ENCODE measurements at regions not wholly inside any gene's neighbourhood (a gene's known extent, or its start where the extent isn't known, plus 50 kb on each side); places are given as distances from the start of the nearest gene placed in this dataset.

GRCh38 chr20:29687438-29687837 is 1570.0 kb upstream of the DEFB115 start:
- Histone ChIP-seq H3K9me3 (peaks cover 5% of the 10 kb centered on the region), H3K4me1 (no peaks in the 10 kb centered on the region), H3K27ac (no peak overlapping the region), H3K27me3 (ENCODE audit: low read depth) (no peaks in the 10 kb centered on the region), H3K36me3 (no peaks in the 10 kb centered on the region), H3K4me3 (no peak overlapping the region)
- intact Hi-C loops (cut with DNase I): no loop called here
- TF ChIP-seq CTCF (IDR thresholded peaks at IDR 0.05): no peak
- DNase-seq (no peak), ATAC-seq (no peak)

GRCh38 chr20:29689411-29690225 is 1567.8 kb upstream of the DEFB115 start:
- H3K4me1 ChIP-seq: no peaks in the 10 kb centered on the region
- no peaks in the 10 kb centered on the region for H3K27me3 ChIP-seq (ENCODE audit: low read depth)
- TF ChIP-seq CTCF (IDR thresholded peaks at IDR 0.05): no peak
- no peak overlapping the region for H3K27ac ChIP-seq
- no peak overlapping the region for H3K4me3 ChIP-seq
- DNase-seq: peak; percentile 32
- intact Hi-C loops (cut with DNase I): no loop called here
- ATAC-seq: no peak
- no peaks in the 10 kb centered on the region for H3K36me3 ChIP-seq
- H3K9me3 ChIP-seq: peaks cover 5% of the 10 kb centered on the region

GRCh38 chr20:29690274-29690673 is 1567.2 kb upstream of the DEFB115 start:
- H3K27ac ChIP-seq: no peak overlapping the region
- peaks cover 5% of the 10 kb centered on the region for H3K9me3 ChIP-seq
- intact Hi-C loops (cut with DNase I): no loop called here
- H3K4me1 ChIP-seq: no peaks in the 10 kb centered on the region
- no peaks in the 10 kb centered on the region for H3K36me3 ChIP-seq
- no peak overlapping the region for H3K4me3 ChIP-seq
- no peaks in the 10 kb centered on the region for H3K27me3 ChIP-seq (ENCODE audit: low read depth)
- ATAC-seq (no peak), DNase-seq (peak; percentile 38)
- TF ChIP-seq CTCF (IDR thresholded peaks at IDR 0.05): no peak

GRCh38 chr20:29740601-29740950 is 1516.9 kb upstream of the DEFB115 start:
- TF ChIP-seq CTCF (IDR thresholded peaks at IDR 0.05): no peak
- no peak for DNase-seq
- peak in 1 of 2 donors; percentile 29 for ATAC-seq
- no peaks in the 10 kb centered on the region for H3K36me3 ChIP-seq
- no peak overlapping the region for H3K4me3 ChIP-seq
- intact Hi-C loops (cut with DNase I): no loop called here
- no peaks in the 10 kb centered on the region for H3K27me3 ChIP-seq (ENCODE audit: low read depth)
- H3K27ac ChIP-seq: no peak overlapping the region
- peaks cover 19% of the 10 kb centered on the region for H3K9me3 ChIP-seq
- H3K4me1 ChIP-seq: no peaks in the 10 kb centered on the region

- ATAC-seq (peak in 1 of 2 donors; percentile 43), DNase-seq (no peak)
- no peaks in the 10 kb centered on the region for H3K27me3 ChIP-seq (ENCODE audit: low read depth)
- no peak overlapping the region for H3K4me3 ChIP-seq
- no peaks in the 10 kb centered on the region for H3K4me1 ChIP-seq
- TF ChIP-seq CTCF (IDR thresholded peaks at IDR 0.05): no peak
- no peak overlapping the region for H3K27ac ChIP-seq
- peaks cover 19% of the 10 kb centered on the region for H3K9me3 ChIP-seq
- intact Hi-C loops (cut with DNase I): no loop called here
- H3K36me3 ChIP-seq: no peaks in the 10 kb centered on the region
These were observed 1516.4 kb upstream of the DEFB115 start for GRCh38 chr20:29740951-29741593.

All from lower lobe of right lung (tissue), 2 donors.